NCI-H446 (cell line): ENCODE measurements at regions not wholly inside any gene's neighbourhood (a gene's known extent, or its start where the extent isn't known, plus 50 kb on each side); places are given as distances from the start of the nearest gene placed in this dataset.
"Not testable (repeated sequence)": the region's sequence is repeated elsewhere in the genome, so short reads cannot be mapped to it uniquely, and the experiment has no call there.

Experiments used
- DNase-seq, 2 experiments: peaks; one replicate each; lab custom pipeline; 2025; lab: John Stamatoyannopoulos, UW

DNA sequence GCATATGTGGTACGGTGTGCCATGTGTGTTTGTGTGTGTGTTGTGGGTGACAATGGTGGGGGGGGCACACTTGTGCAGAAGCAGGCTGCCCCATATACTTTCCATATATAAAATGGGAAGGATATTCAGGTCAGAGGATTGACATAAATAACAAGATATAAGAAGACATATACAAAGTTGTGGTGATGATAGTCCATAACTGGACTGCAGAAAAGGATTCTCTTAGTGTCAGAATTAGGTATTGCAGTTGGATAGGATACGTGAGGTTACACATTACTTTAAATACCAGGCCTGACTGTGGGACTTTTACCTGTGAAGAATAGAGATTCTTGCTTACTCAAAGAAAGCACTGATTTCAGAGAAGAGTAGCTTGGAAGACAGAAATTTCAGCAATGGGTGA is 1260.3 kb downstream of the EPHA7 start:
- no peak for DNase-seq

DNA sequence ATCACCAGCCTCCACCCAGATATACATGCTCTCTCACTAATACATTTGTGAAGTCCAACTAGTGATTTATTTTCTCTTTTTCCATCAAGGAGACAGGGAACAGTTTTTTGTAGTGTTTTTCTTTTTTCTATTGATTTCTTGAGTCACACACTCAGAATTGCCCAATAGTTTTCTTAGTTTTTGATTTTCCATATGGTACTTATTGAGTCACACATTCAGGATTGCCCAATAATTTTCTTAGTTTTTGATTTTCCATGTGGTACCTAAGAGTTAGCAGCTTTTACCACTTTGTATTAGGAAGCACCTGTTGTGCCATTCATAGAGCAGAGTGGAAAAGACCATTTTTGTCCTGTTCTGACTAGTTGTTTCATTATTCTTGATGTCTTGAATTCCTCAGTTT is 1268.8 kb downstream of the EPHA7 start:
- no peak for DNase-seq

DNA sequence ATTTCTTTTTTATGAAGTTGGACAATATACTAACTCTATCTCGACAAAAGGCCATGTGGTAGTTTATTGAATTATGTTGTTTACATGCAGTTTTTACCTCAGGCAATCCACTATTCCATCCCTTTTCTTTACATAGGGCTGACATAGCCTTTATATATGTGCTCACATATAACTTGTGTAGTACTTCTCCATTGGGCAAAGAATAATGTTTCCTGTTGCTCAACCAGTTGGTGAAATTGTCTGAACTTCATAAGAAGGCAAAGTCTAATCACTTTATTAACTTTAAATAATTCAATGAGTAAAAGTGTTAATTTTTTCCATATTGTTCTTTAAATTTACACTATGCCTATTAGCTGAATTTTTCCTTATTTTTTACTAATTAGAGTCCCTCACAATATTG is 1272.1 kb downstream of the EPHA7 start:
- no peak for DNase-seq

DNA sequence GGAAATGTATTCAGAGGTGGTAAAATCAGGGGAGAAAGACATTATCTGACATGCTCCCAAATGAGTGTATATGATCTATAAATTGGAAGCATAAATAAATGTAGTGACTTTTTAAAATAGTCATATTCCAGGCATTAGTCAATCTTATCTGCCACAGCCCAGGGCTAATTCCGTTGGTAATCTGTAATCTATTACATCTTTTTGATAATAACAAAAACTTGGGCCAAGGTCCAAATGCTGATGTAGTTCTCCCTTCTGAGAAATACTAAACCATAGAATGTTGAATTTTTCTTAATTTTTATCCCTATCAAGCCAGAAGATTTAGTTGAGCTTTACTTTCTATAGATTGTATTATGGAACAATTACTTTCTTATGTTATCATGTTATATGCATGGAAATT is 1279.8 kb downstream of the EPHA7 start:
- DNase-seq = no peak

DNA sequence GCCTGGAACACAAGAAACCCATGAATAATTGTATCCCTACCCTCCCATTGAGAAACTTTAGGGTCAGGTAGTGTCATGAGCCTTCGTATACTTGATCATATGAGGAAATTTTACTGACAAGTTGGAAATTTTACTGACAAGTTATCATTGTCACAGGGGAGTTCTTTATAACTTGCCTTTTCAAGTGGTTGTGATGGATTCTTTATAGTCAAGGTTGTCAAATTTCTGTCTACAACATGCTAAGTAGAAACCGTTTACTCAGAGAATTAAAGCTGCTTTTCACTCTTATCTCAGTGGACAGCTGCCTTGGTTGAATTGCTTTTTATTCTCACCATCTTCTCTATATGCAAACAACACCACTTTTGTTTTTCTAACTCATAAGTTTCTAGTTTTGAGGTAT is 1286.4 kb downstream of the EPHA7 start:
- DNase-seq = no peak

DNA sequence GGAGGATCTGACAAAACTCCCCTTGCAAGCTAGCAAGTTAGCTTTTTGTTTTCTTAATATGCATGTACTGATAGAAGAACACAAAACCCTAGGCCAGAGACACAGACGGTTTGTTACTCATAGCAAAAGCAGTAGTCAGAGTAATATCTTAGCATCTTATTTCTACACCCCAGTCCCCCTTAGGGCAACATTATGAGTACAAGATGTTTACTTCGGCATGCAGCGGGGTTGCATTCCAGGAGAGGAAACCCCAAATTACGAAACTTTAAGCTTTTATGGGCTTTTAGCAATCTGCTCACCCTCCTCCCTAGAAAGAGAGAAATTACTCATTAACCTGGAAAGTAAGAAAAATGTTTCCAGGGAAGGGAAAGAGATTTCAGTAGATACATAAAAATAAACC is 1286.9 kb downstream of the EPHA7 start:
- no peak for DNase-seq

DNA sequence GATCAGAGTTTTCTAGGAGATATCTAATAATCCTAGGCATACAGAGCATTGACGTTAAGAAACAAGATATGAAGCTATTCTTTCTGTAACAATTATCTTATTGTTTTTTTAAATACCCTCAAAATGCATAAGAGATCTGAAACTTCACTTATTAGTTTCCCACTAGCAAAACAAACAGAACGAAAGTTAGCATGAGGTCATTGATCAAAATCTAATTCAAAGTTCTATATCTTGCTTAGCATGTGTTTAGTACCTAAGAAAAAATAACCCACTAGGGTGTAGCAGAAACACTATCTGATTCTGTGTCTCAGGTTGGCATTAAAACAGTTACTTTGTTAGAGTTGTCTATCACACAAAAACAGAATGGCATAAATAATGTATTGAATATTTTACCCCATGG is 1288.4 kb downstream of the EPHA7 start:
- DNase-seq = no peak

DNA sequence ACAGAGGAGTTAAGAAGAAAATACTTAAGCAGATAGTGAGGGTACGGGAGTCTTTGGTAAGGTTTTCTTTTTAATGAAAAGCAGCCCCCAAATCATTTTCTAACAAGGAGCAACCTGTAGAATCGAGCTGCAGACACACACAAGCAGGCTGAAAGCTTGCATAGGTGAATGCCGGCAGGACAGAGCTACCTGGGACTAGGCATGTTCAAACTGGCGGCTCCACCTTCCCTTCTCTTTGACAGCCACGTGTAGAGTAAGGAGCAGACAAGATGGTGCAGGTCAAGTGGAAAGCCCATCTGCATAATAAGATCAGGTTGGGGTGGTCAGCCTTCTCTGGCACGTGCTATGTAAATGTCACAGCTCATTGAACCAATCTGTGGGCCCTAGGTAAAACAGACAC is 1292.4 kb downstream of the EPHA7 start:
- DNase-seq = no peak

DNA sequence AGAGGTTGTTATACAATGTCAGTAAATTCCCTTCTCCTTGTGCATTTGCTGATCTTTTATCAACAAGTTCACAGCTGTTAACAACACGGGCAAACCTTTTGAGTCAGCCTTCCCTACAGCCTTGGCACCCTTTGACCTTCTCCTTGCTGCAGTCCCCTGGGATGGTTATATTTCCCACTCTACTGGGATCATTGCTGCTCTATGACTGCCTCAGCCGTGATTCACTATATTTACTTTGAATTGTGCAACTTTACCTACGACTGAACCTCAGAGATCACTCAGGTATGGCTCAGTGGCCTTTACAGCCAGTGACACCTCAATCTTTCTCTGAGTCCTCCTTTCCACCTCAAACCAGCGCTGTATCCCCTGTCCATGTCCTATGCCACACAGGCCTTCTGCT is 1293.3 kb downstream of the EPHA7 start:
- no peak for DNase-seq

DNA sequence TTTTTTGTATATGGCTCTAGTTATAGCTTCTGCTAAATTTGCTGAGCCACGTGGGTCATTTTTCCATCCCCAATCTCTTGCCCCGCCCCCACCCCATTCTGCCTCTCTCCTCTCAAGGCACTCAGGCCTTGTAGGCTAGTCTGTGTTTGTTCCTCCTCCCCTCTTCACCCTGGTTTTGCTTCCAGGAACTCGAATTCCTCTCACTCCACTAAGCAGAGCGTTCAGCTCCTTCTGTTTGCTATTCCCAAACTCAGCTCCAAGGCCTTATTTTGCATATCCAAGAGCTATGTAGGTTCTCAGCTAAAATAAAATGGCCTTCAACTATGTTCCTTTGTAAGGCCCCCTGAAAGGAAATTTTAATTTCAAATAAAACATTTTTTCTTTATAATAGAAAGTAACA is 1293.7 kb downstream of the EPHA7 start:
- peak in 1 of 2 experiments; percentile 47 for DNase-seq

DNA sequence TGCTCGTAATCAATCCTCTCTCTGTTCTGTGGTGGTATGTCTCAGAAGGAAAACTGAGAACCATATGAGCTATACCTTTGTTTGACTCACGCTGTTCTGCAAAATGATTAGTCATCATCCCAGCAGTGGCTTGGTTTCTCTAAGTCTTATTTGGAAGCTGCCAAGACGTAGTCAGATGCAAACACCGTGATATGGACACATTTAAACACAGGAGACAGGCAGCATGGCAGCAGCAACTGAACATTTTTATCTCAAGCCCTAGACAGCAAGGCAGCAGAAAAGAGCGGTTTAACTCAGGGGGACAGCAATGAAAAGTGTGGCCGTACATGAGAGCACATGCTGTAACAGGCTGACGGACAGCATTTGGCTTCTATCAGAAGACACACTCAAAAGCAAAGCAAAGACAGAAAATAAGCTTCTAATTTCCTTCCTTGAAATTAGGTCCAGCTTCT is 1295.1 kb downstream of the EPHA7 start:
- no peak for DNase-seq

DNA sequence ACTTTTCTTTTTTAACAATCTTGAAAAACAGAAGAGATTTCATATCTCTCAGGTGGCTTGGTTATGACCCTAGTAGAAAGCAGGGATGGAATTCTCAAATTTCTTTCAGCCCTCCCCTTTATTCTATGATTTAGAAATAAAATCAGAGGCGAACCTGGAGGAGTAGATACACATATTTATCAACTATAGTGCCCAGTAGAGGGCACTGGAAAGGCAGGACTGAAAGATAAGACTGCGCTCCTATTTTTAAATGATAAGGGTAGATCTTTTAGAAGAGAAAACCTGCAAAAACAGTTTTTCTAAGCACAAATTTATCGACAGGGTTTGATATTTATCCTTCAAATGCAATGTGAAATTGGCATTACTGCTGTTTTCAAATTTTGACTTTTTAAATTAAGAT is 1296.6 kb downstream of the EPHA7 start:
- peak; percentile 4 to 26 for DNase-seq

DNA sequence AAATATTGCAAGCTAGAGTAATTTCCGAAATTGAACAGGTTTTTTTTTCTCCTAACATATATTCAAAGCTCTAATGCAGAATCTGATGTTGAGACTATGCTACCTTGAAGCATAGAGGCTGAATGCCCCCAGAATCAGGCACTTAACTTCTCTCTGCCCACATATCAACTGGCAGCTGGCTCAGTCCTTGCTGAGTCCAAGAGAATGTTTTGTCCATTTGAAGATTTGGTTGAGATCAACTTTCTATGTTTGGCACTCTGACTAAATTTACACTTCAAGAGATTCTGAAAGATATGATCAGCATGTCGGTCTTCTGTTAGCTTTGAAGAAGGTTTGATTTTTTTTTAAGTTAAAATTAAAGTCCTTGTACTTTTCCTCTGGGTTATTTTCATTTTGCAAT is 1298.1 kb downstream of the EPHA7 start:
- no peak for DNase-seq

DNA sequence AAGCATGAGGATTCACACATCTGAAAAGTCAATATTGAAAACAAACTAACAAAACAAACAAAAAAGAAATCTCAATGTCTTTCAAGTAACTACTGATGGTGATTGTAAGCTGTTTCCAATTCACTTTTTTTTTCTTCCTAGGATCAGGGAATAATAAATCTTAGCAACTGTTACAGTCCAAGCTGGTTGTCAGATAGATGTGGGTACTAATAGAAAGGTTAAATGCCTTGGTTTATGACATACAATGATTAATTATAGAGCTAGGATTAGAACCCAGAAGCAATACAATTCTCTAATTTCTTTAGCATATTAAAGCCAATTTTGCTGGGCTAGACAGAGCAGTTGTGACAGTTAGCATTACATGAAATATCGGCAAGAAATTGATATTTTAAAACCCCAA is 1301.6 kb downstream of the EPHA7 start:
- DNase-seq = no peak

DNA sequence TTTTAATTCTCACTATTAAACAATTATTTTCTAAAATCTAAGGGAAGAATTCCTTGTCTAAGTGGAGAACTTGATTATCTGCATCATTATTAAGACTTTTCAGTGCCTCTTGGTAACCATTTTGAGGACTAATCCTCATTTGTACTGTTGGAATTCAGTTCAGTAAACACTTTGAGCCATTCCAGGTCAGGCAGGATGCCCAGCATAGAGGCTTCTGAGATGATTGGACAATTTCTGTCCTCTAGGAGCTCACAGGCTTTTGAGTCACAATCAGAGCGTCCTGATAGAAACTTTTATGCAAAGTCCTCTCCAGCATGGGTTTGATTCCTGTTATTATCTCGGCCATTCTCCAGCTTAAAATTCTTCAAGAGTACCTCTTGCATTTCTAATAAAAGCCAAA is 1304.6 kb downstream of the EPHA7 start:
- no peak for DNase-seq

DNA sequence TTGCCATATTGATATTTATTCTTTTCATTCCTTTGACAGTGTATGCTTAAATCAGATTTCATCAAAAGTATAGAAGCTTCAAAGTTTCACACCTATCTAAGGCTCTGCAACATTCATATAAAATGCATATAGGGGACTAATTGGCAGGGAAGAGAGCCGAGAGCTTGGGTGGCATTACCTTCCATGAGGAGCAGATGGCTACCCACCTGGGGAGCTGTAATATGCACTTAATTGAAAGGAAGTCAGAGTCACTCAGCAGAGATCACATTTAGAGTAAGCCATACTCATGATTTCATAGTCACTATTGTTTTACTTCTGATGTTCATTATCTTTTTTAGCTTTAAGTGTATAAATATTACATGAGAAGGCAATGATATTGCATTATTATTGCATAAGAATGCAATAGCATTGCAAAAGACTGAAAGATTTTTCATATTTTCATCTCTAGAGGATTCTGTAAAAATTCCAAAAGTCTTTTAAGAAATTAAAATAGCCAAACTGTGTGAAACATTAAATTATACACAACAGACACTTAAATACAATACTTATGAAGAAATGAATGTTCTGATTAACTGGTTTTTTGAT is 1305.2 kb downstream of the EPHA7 start:
- DNase-seq = no peak

DNA sequence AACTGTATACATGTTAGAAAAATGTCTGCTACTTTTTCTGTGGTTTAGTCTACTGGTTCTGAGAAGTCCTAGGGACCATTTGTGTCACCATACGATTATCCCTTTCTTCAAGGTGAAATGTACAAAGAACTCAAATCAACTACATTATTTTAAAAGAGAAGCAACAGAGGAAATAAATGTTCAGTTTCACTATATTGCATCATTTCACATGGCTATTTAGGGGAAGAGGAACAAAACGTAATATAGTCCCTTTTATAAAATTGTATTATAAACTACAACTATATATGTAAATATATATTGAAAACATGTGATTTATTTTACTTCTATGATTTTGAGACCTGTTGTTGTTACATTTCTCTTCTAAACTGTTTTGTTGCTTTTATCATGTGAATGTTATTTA is 1308.0 kb downstream of the EPHA7 start:
- no peak for DNase-seq

DNA sequence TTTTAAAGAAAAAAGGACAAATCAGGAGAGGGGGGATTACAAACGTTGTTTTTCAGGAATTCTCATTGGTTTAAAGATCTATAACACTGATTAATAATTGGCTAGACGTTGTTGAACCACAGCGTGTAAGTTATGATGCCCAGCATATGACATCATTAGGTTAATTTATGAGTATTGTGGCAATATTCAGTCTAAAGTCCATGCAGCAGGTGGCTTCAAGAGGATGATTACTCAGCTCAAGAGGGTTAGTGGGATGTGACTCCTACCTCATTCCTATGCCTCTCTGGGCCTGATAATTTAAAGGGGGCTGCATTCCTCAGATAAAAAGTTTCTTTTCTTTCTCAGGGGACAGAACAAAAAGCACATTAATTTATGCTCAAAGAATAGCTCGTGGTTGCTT is 1309.0 kb downstream of the EPHA7 start:
- no peak for DNase-seq

DNA sequence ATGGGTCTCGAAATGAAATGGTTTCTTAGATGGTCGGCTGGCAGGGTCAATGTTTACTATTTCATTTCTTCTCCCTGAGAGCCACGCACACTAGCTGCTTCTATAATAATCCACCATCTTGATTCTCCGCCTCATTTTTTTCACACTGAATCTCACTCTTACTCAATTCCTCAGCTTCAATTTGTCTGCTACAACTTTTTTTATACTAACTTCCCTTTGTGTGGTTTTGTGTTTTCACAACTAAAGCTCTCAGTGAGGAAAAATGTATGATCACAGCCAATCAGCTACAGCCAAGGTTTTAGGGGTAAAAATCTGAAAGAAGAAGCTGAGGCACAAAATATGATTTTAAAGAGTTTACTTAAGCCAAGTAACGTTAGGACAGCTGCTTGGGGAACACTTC is 1309.4 kb downstream of the EPHA7 start:
- no peak for DNase-seq

DNA sequence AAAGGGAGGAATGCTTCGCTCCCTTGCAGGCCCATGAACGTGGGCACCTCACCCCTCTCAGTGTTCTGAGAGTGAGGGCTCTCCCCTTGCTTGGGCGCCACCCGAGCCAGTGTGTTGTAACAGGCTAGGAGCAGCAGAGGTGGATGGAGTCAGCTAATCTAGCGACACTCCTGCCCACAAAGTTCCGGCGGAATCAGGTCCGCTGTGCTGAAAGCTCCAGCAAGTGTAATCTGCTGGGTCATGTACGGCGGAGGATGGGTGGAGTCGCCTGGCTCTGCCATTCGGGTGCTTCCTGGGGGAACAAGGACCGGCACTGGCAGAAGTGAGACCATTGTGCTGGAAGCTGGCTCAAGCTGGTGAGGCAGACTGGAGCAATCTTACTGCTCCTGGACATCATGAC is 1310.1 kb downstream of the EPHA7 start:
- no peak for DNase-seq

DNA sequence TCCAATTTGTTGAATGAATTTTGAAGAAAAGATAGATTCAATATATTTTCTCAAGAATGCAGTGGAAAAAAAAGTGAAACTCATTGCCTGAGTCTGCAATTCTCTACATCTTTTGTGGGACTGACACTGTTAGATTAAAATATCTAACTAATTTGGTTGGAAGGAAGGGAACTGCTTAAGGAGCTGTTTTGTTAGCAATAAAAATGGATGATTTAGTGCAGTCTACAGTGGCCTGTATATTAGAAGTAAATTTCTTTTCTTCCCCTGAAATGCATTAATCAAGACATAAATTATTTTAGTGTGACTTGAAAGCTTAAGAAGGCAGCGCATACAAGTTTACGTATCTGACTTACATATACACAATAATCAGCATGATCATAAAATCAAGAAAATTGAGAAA is 1332.6 kb downstream of the EPHA7 start:
- DNase-seq = no peak

DNA sequence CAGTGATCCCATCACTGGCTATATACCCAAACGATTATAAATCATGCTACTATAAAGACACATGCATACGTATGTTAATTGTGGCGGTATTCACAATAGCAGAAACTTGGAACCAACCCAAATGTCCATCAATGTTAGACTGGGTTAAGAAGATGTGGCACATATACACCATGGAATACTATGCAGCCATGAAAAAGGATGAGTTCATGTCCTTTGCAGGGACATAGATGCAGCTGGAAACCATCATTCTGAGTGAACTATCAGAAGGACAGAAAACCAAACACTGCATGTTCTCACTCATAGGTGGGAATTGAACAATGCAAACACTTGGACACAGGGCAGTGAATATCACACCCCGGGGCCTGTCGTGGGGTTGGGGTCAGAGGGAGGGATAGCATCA is 1335.4 kb downstream of the EPHA7 start:
- DNase-seq = not testable (repeated sequence)

DNA sequence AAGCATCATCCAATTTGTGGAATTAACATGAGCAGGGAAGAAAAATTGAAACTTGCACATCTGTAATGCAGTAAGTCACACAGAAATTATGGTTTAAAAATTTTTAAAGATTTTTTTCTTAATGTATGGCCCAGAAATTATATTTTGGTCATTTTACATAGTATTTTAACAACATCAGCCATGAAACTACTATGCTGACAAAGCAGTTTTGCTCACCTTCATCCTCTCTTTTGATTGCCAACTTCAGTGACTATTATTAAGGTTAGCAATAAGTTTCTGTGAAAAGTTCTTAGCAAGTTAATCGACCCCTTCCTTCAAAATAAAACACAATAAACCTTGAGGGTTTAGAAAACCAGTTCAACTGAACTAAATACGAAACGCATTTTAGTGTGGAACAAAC is 1347.0 kb downstream of the EPHA7 start:
- no peak for DNase-seq

DNA sequence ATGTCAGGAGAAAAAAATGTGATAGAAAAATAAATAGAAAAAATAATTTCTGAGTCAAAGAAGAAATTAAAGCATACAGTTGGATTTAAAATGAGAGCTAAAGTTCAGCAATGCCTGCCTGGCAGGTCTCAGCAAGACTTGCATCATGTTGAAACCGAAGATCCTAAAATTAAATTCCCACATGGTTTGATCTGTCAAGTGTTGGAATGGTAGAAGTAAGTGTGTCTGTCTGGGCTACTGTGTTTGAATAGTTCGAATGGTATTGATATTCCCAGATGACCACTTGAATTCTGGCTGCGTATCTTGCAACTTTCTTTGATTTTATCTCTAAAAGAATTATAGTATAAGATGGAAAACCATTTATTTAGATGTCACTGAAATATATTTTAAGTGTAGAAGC is 1349.6 kb downstream of the EPHA7 start:
- no peak for DNase-seq

DNA sequence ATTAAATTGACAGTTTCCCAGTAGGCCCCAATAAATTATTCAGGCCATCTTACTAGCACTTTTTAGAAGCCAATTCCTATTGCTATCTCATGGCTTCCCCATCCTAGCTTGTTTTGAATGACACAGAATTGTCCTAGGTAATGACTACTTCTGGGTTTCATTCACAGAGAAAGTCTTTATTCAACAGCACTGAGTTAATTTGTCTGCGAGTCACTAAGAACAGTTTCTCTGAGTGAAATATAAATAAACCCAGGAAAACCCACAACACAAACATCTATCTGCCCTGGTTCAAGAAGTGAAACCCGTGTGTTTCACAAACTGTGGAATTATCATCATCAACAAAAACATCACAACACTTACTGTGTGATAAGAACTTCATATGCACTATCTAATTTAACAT is 1366.8 kb downstream of the EPHA7 start:
- DNase-seq = no peak
